OCI-M1 (cell line): ENCODE measurements at regions not wholly inside any gene's neighbourhood (a gene's known extent, or its start where the extent isn't known, plus 50 kb on each side); places are given as distances from the start of the nearest gene placed in this dataset.

Source experiments
- DNase-seq: peaks from one replicate; lab custom pipeline; 2025; lab: John Stamatoyannopoulos, UW

DNA sequence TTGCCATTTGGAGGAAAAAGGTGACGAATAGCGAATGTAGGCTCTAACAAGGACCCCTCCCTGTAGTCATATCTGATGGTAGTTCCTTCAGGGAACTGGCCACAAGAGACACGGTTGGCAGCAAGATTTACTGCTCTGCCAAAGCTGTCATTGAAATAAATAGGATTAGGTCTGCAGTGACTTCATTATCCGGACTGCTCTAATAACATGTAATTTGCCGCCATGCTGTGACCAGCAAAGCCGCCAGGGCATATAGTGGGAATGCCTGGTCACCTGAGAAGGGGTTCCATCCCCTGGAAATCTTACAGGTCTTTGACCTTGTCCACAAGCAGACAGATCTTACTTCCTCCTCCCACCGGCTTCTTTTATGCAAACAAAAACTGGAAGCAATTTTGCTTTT lies 59.4 kb upstream of the LAPTM4A start:
- no peak for DNase-seq

DNA sequence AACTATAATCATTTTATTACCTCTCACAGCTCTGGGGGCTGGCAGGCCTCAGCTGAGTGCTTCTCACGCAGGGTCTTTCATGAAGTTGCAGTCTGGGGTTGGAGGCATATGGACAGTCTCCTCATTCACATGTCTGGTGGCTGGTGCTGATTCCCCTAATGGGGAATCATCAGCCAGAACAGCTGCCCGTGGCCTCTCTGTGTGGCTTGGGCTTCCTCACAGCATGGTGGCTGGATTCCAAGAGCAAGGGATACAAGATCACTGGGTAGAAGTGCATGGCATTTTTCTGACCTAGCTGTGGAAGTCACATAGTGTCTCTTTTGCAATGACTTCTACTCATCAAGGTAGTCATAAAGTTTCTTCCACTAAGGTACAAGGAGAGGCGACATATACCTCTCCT lies 59.0 kb upstream of the LAPTM4A start:
- no peak for DNase-seq

DNA sequence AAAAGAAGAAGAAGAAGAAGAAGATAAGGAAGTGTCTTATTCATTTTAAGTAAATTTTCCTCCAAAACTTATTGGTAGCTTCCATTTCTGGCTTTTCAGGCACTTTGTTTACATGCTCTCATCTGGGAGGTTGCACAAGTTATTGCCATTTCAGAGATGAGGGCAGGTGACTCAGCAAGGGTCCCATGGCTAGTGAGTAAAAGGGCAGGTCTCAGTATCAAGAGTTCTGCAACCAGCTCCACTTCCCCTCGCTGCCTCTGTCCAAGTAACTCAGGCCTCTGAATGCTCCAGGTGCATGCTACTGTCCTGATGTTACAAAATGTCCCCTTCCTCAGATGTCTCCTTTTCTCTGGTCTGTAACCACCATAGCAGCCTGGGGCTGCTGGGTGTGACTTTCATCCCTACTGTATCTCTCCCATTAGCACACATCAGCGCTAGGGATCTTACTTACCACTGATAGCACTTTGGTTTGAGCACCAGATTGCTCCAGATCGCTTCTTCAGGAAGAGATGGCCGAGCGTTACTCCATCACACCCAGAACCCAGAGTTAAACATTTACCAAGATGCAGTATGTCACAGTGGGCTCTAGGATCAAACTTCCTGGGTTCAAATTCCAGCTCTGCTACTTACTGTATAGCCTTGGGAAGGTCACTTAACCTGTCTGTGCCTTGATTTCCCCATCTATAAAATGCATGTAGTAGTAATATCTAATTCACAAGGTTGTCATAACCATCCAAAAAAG lies 57.4 kb upstream of the LAPTM4A start:
- DNase-seq = no peak

DNA sequence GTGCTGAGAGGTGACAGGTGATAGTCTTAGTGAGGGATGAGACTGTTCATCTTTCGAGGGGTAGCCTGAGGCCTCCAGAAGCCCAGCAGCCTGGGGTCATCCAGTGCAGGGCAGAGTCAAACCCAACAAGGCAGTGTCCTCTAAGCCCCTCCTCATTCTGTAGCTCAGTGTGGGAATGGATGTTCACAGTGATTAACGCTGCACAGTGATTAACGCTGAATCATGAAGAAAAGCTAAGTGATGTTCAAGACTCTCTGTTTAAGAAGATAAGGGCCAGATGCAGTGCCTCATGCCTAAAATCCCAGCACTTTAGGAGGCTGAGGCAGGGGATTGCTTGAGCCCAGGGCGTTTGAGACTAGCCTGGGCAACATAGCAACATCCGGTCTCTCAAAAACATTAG lies 56.3 kb upstream of the LAPTM4A start:
- no peak for DNase-seq

DNA sequence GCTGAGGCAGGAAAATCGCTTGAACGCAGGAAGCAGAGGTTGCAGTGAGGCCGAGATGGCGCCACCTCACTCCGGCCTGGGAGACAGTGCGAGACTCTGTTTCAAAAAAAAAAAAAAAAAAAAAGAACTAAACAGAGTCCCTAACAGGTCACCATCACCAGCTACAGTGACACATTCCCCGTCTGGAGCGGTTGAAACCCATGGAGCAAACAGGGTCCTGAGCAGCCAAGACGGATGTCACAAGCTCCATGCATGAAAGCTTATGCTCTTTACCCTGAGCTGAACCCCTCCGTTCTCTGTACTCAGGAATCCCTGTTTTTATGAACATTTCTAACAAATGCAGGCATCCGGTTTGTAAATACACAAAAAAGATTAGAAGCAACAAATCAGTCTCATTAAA lies 55.9 kb upstream of the LAPTM4A start:
- no peak for DNase-seq

DNA sequence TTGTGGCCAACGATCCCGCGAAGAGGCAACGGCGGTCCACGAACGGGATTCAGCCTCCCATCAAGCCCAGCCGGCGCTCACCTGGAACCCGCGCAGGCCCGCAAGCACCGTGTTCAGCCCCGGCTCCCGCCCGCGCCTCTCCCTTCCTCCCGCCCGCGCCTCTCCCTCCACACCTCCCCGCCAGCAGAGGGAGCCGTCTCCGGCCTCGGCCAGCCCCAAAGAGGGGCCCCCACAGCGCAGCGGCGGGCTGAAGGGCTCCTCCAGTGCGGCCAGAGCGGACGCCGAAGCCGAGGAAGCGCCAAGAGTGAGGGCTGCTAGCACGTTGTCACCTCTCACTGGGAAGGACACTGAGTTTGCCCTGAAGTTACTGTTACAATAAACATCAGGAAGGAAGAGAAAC lies 55.3 kb upstream of the LAPTM4A start:
- DNase-seq = no peak

DNA sequence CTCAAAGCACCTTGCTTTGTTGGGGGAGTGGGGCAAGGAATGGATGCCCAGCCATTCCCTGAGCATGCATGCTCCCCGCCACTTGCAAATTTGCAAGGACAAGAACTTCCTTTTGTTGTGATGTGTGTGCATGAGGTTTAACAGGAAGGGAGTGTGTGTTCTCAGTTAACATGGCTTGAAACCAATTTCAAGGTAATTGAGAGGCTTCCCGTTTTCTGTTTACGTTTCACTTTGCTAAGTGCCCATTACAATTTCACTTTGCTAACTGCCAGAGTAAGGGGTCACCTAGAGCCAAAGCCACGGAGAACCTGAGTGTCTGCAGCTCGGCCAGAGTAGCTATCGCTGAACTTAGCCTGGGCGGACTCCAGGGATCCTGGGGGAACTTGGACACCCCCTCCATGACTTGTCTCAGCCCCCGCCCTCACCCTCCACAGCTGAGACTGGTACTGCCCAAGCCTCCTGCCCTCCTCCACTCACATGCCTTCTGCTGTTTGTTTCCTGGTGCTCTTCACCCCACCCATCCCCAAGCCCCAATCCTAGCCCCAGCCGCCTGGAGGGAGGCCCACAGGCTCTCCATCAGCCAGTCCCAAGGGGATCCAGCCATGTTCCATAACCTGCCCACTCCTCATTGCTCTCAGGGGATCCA lies 53.6 kb upstream of the LAPTM4A start:
- DNase-seq = no peak

DNA sequence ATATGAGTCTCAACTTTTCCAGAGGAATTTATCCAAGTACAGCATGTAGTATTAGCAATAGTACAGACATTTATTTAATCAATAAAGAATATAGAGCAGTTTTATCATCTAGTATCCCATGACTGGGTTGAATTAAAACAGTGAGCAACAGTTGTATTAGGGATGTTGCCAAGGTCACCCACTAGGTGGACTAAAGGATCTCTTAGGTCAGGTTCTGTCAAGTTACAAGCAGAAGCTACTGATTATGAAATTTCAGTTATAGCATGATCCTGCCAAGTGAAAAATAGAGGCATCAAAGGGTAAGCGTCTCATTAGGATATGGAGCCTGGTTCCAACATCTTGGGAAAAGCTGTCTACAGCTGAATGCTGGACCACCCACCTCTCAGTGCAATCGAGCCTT lies 52.1 kb upstream of the LAPTM4A start:
- DNase-seq = peak; percentile 34
